Vagina (tissue), 2 donors: ENCODE measurements at regions not wholly inside any gene's neighbourhood (a gene's known extent, or its start where the extent isn't known, plus 50 kb on each side); places are given as distances from the start of the nearest gene placed in this dataset.

Experiments
- DNase-seq, 2 donors: peaks; one replicate each; pipeline ENCODE4 v3.0.0-alpha.2; 2017; ENCODE audit errors: extremely low spot score in 2 of 2
- H3K27ac ChIP-seq: fragments of 200-600 bp; sonication (generic); one replicate; pipeline ENCODE4 v1.5.1; 2019
- H3K27me3 ChIP-seq: fragments of 200-600 bp; sonication (generic); one replicate; pipeline ENCODE4 v1.5.1; 2019
- H3K36me3 ChIP-seq, 2 donors: fragments of 200-600 bp; sonication (generic); one replicate each; pipeline ENCODE4 v1.5.1; 2017 to 2019
- H3K4me1 ChIP-seq: fragments of 200-600 bp; sonication (generic); one replicate; pipeline ENCODE4 v1.5.1; 2019
- H3K4me3 ChIP-seq, 2 donors: fragments of 200-600 bp; sonication (generic); 1 replicate in 1 of 2; 2 replicates in 1 of 2; pipeline ENCODE4 v1.5.1; 2016 to 2019
- H3K9me3 ChIP-seq: fragments of 200-600 bp; sonication (generic); one replicate; pipeline ENCODE4 v1.5.1; 2019
- POLR2A ChIP-seq, 2 donors: fragments of 450-650 bp; IDR thresholded peaks; one replicate each; pipeline ENCODE4 v1.6.1; 2017; ENCODE audit warnings: antibody characterized with exemption in 2 of 2, mild to moderate bottlenecking in 2 of 2, moderate library complexity in 2 of 2
- POLR2AphosphoS5 ChIP-seq, 2 donors: sonication (generic); formaldehyde crosslinking; IDR thresholded peaks; one replicate each; pipeline ENCODE4 v1.9.0; 2017; ENCODE audit warnings: antibody characterized with exemption in 2 of 2, mild to moderate bottlenecking in 2 of 2, low read depth in 1 of 2; ENCODE audit not compliant: insufficient read depth in 1 of 2
- intact Hi-C: fragments of 100-400 bp; cut with DNase I; formaldehyde crosslinking; loops from one replicate; pipeline ENCODE4 v1.15.1; 2023
- TF ChIP-seq, protein P1 (sequence below), 3 experiments: fragments of 450-650 bp in 2 of 3; fragments of 200-600 bp in 1 of 3; sonication (generic) in 1 of 3; IDR thresholded peaks; one replicate each; pipeline ENCODE4 v1.5.1; 2017 to 2019; ENCODE audit warnings: antibody characterized with exemption in 3 of 3, mild to moderate bottlenecking in 2 of 3, moderate library complexity in 2 of 3

DNA sequence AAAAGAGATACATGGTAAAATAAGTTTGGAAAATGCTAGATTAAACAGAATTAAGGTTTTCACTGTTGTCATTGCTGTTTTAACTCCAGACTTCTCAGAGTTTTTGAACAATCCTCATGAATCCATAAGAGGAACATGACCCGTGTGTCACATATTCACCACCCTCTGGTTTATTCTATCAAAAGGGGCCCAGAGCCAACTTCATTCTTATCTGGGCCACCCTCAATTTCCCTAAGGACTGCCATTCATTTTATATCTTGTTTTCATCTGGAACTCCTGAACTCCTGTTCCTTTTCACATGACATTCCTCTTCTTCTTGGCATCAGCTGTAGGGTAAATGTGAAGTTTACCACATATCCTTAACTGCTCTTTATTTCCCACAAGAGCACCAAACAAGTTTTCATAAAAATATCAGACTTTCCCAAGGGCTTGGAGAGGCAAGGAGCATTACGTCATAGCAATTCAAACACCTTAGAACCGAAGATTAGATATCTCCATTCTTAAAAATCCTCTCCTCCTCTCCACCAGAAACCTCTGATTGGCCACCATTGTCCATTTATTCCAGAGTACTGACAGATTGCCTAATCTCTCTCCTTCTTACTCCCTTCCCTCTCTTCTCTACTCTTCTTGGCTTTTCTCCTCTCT is 225.2 kb downstream of the SEC23A start:
- no peaks in the 10 kb centered on the region for H3K9me3 ChIP-seq
- no peaks in the 10 kb centered on the region for H3K27me3 ChIP-seq
- H3K36me3 ChIP-seq = no peaks in the 10 kb centered on the region
- H3K4me1 ChIP-seq = no peaks in the 10 kb centered on the region
- DNase-seq = no peak
- TF ChIP-seq POLR2A (IDR thresholded peaks at IDR 0.05) (no peak), POLR2AphosphoS5 (IDR thresholded peaks at IDR 0.05; ENCODE audit: insufficient read depth in 1 of 2, low read depth in 1 of 2) (no peak)
- TF ChIP-seq, protein P1, sequence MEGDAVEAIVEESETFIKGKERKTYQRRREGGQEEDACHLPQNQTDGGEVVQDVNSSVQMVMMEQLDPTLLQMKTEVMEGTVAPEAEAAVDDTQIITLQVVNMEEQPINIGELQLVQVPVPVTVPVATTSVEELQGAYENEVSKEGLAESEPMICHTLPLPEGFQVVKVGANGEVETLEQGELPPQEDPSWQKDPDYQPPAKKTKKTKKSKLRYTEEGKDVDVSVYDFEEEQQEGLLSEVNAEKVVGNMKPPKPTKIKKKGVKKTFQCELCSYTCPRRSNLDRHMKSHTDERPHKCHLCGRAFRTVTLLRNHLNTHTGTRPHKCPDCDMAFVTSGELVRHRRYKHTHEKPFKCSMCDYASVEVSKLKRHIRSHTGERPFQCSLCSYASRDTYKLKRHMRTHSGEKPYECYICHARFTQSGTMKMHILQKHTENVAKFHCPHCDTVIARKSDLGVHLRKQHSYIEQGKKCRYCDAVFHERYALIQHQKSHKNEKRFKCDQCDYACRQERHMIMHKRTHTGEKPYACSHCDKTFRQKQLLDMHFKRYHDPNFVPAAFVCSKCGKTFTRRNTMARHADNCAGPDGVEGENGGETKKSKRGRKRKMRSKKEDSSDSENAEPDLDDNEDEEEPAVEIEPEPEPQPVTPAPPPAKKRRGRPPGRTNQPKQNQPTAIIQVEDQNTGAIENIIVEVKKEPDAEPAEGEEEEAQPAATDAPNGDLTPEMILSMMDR (IDR thresholded peaks at IDR 0.05) = no peak
- no peak overlapping the region for H3K4me3 ChIP-seq
- no peak overlapping the region for H3K27ac ChIP-seq
- intact Hi-C loops = no loop called here

DNA sequence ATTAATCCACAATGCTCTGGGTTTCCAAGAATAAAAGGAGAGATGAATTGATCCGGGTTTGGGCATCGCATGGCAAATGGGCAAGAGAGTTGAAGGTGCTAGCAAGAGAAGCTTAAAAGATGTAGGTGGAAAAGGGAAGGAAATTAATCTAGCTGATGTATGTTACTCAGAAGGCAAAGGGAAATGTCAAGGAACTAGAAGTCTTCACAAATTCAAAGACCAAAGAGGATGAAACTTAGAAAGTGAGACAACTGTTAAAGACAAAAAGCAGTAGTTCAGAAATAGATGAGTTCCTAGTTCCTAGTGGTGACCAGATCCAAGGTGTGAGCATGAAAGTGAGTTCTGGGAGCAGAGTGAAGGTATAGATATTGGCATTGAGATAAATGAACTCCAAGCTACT is 228.3 kb downstream of the SEC23A start:
- Histone ChIP-seq H3K27me3 (no peaks in the 10 kb centered on the region), H3K9me3 (no peaks in the 10 kb centered on the region), H3K36me3 (no peaks in the 10 kb centered on the region), H3K4me1 (no peaks in the 10 kb centered on the region), H3K4me3 (no peak overlapping the region), H3K27ac (no peak overlapping the region)
- TF ChIP-seq, protein P1 (IDR thresholded peaks at IDR 0.05) = no peak
- TF ChIP-seq POLR2AphosphoS5 (IDR thresholded peaks at IDR 0.05; ENCODE audit: insufficient read depth in 1 of 2, low read depth in 1 of 2) (no peak), POLR2A (IDR thresholded peaks at IDR 0.05) (no peak)
- intact Hi-C loops = no loop called here
- DNase-seq = no peak

DNA sequence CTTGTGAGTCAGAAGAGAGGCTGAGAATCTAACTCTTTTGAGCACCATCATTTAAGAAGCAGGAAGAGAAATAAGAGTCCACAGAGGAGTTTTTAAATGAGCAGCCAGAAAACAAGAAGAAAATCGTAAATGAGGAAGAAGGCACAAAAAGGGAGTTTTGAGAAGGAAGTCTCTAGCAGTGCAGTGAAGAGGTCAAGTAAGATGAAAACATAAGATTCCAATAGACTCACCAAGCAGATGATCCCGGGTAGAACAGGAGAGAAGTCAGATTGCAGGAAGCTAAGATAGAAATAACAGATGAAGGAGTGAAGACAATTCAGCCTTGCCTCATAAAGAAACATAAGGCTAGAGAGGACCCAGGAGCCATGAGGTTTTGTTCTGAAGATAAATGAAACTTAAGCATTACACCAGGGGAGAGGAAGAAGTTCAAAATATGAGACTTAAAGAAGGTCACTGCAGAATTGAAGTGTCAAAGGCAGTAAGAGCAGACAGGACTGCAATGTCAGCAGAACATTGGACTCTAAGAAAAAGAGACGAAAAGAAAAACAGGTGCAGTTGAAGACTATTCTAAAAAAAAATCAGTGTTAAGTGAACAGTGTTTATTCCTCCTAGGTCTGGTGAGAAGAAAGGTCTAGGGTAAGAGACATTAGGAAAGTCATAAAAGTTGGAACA is 229.0 kb downstream of the SEC23A start:
- DNase-seq = no peak
- no peaks in the 10 kb centered on the region for H3K27me3 ChIP-seq
- H3K4me3 ChIP-seq = no peak overlapping the region
- no peak overlapping the region for H3K27ac ChIP-seq
- H3K9me3 ChIP-seq = no peaks in the 10 kb centered on the region
- TF ChIP-seq, protein P1 (IDR thresholded peaks at IDR 0.05) = no peak
- TF ChIP-seq POLR2AphosphoS5 (IDR thresholded peaks at IDR 0.05; ENCODE audit: insufficient read depth in 1 of 2, low read depth in 1 of 2) (no peak), POLR2A (IDR thresholded peaks at IDR 0.05) (no peak)
- no peaks in the 10 kb centered on the region for H3K36me3 ChIP-seq
- H3K4me1 ChIP-seq = no peaks in the 10 kb centered on the region
- intact Hi-C loops = no loop called here

DNA sequence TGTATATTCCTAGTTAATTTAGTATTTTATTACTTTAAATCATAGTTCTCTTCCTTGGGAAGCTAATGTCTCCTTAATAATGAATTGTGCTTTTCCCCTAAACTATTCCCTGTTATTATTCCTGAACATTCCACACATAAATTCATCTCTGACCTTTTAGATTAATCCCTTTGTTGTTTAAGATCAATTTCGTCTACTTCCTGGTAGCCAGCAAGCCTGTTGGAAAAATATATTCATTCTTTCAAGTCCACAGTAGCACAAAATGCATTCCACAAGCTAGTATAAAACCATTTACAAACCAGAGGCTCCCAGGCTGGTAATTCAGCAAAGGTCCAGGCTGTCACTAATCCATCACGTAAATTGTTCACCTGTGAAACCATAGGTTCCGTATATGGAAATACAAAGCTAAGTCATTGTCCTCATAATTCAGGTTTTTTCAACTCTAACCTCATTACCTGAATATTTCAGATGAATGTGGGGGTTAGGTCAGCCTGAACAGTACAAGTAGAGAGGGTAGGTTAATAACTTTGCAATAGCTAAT is 232.7 kb downstream of the SEC23A start:
- H3K4me3 ChIP-seq = no peak overlapping the region
- no peaks in the 10 kb centered on the region for H3K4me1 ChIP-seq
- no peak overlapping the region for H3K27ac ChIP-seq
- DNase-seq = no peak
- no peaks in the 10 kb centered on the region for H3K36me3 ChIP-seq
- intact Hi-C loops = no loop called here
- TF ChIP-seq POLR2A (IDR thresholded peaks at IDR 0.05) (no peak), POLR2AphosphoS5 (IDR thresholded peaks at IDR 0.05; ENCODE audit: insufficient read depth in 1 of 2, low read depth in 1 of 2) (no peak)
- TF ChIP-seq, protein P1 (IDR thresholded peaks at IDR 0.05) = no peak
- no peaks in the 10 kb centered on the region for H3K27me3 ChIP-seq
- H3K9me3 ChIP-seq = no peaks in the 10 kb centered on the region
